Activated CD8-positive, alpha-beta memory T cell treated with anti-CD3 and anti-CD28 coated beads, Interleukin-2, amount 50 U/mL, for 1 hour (primary cell): ENCODE measurements at regions not wholly inside any gene's neighbourhood (a gene's known extent, or its start where the extent isn't known, plus 50 kb on each side); places are given as distances from the start of the nearest gene placed in this dataset.
"Not testable (repeated sequence)": the region's sequence is repeated elsewhere in the genome, so short reads cannot be mapped to it uniquely, and the experiment has no call there.

ENCODE experiments used
- DNase-seq: peaks from one replicate; pipeline ENCODE4 v3.0.0-alpha.2; 2020; ENCODE audit errors: extremely low read depth

GRCh38 chr2:195072806-195073205 lies 584.2 kb upstream of the SLC39A10 start:
- DNase-seq, result not testable (repeated sequence)

GRCh38 chr2:195057001-195057400 lies 600.0 kb upstream of the SLC39A10 start:
- no peak for DNase-seq

GRCh38 chr2:195055996-195056395 lies 601.0 kb upstream of the SLC39A10 start:
- no peak for DNase-seq

GRCh38 chr2:195051401-195051800 lies 605.6 kb upstream of the SLC39A10 start:
- no peak for DNase-seq

GRCh38 chr2:195049372-195050031 lies 607.5 kb upstream of the SLC39A10 start:
- DNase-seq, result no peak

- no peak for DNase-seq
Measured at GRCh38 chr2:195047955-195048354, 609.1 kb upstream of the SLC39A10 start.

- DNase-seq, result no peak
Measured at GRCh38 chr2:195044801-195045200, 612.2 kb upstream of the SLC39A10 start.

GRCh38 chr2:195038153-195038552 lies 618.9 kb upstream of the SLC39A10 start:
- no peak for DNase-seq

- no peak for DNase-seq
Measured at GRCh38 chr2:195037045-195037444, 620.0 kb upstream of the SLC39A10 start.

GRCh38 chr2:195031411-195031810 lies 625.6 kb upstream of the SLC39A10 start:
- DNase-seq, result no peak

- DNase-seq, result no peak
Measured at GRCh38 chr2:195029804-195030654, 627.0 kb upstream of the SLC39A10 start.

- DNase-seq, result no peak
Measured at GRCh38 chr2:195027947-195028346, 629.1 kb upstream of the SLC39A10 start.

- DNase-seq, result no peak
Measured at GRCh38 chr2:195026261-195026660, 630.8 kb upstream of the SLC39A10 start.

GRCh38 chr2:195022508-195022830 lies 634.6 kb upstream of the SLC39A10 start:
- DNase-seq, result no peak

GRCh38 chr2:195021711-195022507 lies 635.1 kb upstream of the SLC39A10 start:
- DNase-seq, result no peak

GRCh38 chr2:195018462-195018861 lies 638.6 kb upstream of the SLC39A10 start:
- DNase-seq, result no peak

GRCh38 chr2:195017890-195018289 lies 639.1 kb upstream of the SLC39A10 start:
- no peak for DNase-seq

GRCh38 chr2:195016841-195017240 lies 640.2 kb upstream of the SLC39A10 start:
- DNase-seq, result no peak

- no peak for DNase-seq
Measured at GRCh38 chr2:195009202-195009601, 647.8 kb upstream of the SLC39A10 start.

GRCh38 chr2:195006856-195007255 lies 650.2 kb upstream of the SLC39A10 start:
- no peak for DNase-seq

- no peak for DNase-seq
Measured at GRCh38 chr2:195003881-195004471, 653.0 kb upstream of the SLC39A10 start.

- DNase-seq, result no peak
Measured at GRCh38 chr2:195001924-195002323, 655.1 kb upstream of the SLC39A10 start.
